Testis (tissue), 2 donors: ENCODE measurements at regions not wholly inside any gene's neighbourhood (a gene's known extent, or its start where the extent isn't known, plus 50 kb on each side); places are given as distances from the start of the nearest gene placed in this dataset.

ENCODE experiments used
- POLR2A ChIP-seq: fragments of 450-650 bp; IDR thresholded peaks from one replicate; pipeline ENCODE4 v1.6.1; 2017; ENCODE audit warnings: antibody characterized with exemption, mild to moderate bottlenecking, moderate library complexity
- TF ChIP-seq, protein P1 (sequence below), 3 experiments: fragments of 450-650 bp in 2 of 3; fragments of 200-600 bp in 1 of 3; sonication (generic) in 1 of 3; IDR thresholded peaks; one replicate each; pipeline ENCODE4 v1.5.1; 2016 to 2019; ENCODE audit warnings: antibody characterized with exemption in 3 of 3, mild to moderate bottlenecking in 2 of 3, moderate library complexity in 1 of 3

DNA sequence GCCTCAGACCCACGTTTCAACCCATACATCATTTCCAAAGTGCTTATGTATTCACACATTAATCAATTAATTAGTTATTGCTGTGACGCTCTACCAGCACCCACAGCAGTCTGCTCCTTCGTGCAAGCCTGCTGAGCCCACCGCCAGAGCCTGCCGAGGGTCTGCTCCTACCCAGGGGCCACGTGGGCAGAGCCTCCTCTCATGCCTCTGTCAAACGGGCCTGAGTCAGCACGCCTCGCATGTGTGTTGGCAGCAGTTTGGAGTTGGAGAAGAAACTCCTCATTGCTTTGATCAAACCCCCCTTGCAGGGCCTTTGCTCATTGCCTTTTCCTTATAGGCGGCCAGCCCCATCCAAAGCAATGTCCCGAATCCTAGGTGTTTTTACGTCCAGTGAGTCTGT, 256.2 kb upstream of the IRX4 start:
- TF ChIP-seq, protein P1, sequence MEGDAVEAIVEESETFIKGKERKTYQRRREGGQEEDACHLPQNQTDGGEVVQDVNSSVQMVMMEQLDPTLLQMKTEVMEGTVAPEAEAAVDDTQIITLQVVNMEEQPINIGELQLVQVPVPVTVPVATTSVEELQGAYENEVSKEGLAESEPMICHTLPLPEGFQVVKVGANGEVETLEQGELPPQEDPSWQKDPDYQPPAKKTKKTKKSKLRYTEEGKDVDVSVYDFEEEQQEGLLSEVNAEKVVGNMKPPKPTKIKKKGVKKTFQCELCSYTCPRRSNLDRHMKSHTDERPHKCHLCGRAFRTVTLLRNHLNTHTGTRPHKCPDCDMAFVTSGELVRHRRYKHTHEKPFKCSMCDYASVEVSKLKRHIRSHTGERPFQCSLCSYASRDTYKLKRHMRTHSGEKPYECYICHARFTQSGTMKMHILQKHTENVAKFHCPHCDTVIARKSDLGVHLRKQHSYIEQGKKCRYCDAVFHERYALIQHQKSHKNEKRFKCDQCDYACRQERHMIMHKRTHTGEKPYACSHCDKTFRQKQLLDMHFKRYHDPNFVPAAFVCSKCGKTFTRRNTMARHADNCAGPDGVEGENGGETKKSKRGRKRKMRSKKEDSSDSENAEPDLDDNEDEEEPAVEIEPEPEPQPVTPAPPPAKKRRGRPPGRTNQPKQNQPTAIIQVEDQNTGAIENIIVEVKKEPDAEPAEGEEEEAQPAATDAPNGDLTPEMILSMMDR (IDR thresholded peaks at IDR 0.05): no peak
- no peak for TF ChIP-seq POLR2A
